ENCODE measurements at regions not wholly inside any gene's neighbourhood (a gene's known extent, or its start where the extent isn't known, plus 50 kb on each side); places are given as distances from the start of the nearest gene placed in this dataset.

- no peak for DNase-seq
Observed at GRCh38 chr12:91994208-91994797, 151.3 kb downstream of the BTG1 start.

- DNase-seq = no peak
Observed at GRCh38 chr12:91993287-91994017, 152.2 kb downstream of the BTG1 start.

GRCh38 chr12:91991399-91992187, 154.1 kb downstream of the BTG1 start:
- no peak for DNase-seq

GRCh38 chr12:91990525-91990924, 155.1 kb downstream of the BTG1 start:
- no peak for DNase-seq

GRCh38 chr12:91989143-91989542, 156.5 kb downstream of the BTG1 start:
- DNase-seq = no peak

- DNase-seq = no peak
Observed at GRCh38 chr12:91988086-91988923, 157.3 kb downstream of the BTG1 start.

GRCh38 chr12:91986084-91986483, 159.6 kb downstream of the BTG1 start:
- no peak for DNase-seq

GRCh38 chr12:91985002-91985787, 160.5 kb downstream of the BTG1 start:
- DNase-seq = no peak

GRCh38 chr12:91984556-91984955, 161.1 kb downstream of the BTG1 start:
- DNase-seq = no peak

GRCh38 chr12:91983935-91984334, 161.7 kb downstream of the BTG1 start:
- DNase-seq = no peak

GRCh38 chr12:91982946-91983345, 162.7 kb downstream of the BTG1 start:
- DNase-seq = no peak

- no peak for DNase-seq
Observed at GRCh38 chr12:91980389-91980821, 165.2 kb downstream of the BTG1 start.

- DNase-seq = no peak
Observed at GRCh38 chr12:91978143-91978542, 167.5 kb downstream of the BTG1 start.

GRCh38 chr12:91975891-91976290, 169.8 kb downstream of the BTG1 start:
- DNase-seq = no peak

GRCh38 chr12:91974541-91975085, 171.0 kb downstream of the BTG1 start:
- DNase-seq = no peak

GRCh38 chr12:91973813-91974212, 171.8 kb downstream of the BTG1 start:
- DNase-seq = no peak

- no peak for DNase-seq
Observed at GRCh38 chr12:91972896-91973295, 172.8 kb downstream of the BTG1 start.

- no peak for DNase-seq
Observed at GRCh38 chr12:91968777-91969171, 176.9 kb downstream of the BTG1 start.

GRCh38 chr12:91968076-91968776, 177.4 kb downstream of the BTG1 start:
- no peak for DNase-seq

- DNase-seq = no peak
Observed at GRCh38 chr12:91967590-91967989, 178.1 kb downstream of the BTG1 start.

- no peak for DNase-seq
Observed at GRCh38 chr12:91965781-91966180, 179.9 kb downstream of the BTG1 start.

Data from stimulated activated CD4-positive, alpha-beta T cell treated with anti-CD3 and anti-CD28 coated beads, Interleukin-1b, Interleukin-23, amount 100 ng/mL, for 48 hours (primary cell).